ENCODE measurements at regions not wholly inside any gene's neighbourhood (a gene's known extent, or its start where the extent isn't known, plus 50 kb on each side); places are given as distances from the start of the nearest gene placed in this dataset.

DNA sequence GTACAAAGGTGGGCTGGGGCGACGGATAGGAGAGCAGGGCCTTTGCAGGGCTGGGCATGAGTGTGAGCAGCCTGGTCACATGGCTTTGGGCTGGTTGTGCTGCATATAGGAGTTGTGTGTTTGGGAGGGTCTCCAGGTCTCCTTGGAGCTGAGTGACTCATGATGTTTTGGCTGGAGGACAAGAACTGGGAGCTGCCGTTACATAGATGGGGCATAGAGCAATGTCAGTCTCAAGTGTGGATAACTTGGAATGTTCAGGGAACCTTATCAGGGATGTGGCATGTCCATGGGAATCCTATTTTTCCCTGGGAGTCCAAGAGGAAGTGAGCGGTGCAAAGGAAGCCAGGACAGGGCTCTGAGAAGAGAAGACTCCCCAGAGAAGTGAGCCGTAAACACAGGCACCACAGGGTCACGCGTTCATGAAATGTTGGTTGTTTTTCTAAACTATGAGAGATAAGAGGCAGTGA is 136.4 kb upstream of the KCNE2 start:
- no peak for DNase-seq (ENCODE audit: low read depth in 1 of 2, low spot score in 2 of 2)
- no peak overlapping the region for H3K56ac ChIP-seq (replicated peaks; ENCODE audit: insufficient read length, low read depth, low read length)
- TF ChIP-seq CBX8 (IDR thresholded peaks at IDR 0.05; ENCODE audit: borderline replicate concordance, low read depth, low read length) (no peak), SIN3A (conservative IDR thresholded peaks at IDR 0.05 in 1 of 2, IDR thresholded peaks at IDR 0.05 in 1 of 2; ENCODE audit: low read depth in 1 of 2, low read length in 2 of 2) (no peak), CEBPB (IDR thresholded peaks at IDR 0.05; ENCODE audit: low read depth, low read length) (no peak), BRCA1 (IDR thresholded peaks at IDR 0.05; ENCODE audit: low read depth, low read length) (no peak), HDAC6 (IDR thresholded peaks at IDR 0.05; ENCODE audit: low read depth, low read length) (no peak), ZNF274 (IDR thresholded peaks at IDR 0.05; ENCODE audit: borderline replicate concordance, extremely low read depth, low read length) (no peak), BCL11A (IDR thresholded peaks at IDR 0.05; ENCODE audit: low read depth in 2 of 2, low read length in 2 of 2) (no peak), EP300 (IDR thresholded peaks at IDR 0.05; ENCODE audit: borderline replicate concordance in 1 of 2, low read depth in 2 of 2, low read length in 2 of 2) (no peak), JUN (IDR thresholded peaks at IDR 0.05; ENCODE audit: low read depth, low read length) (no peak), KDM5A (IDR thresholded peaks at IDR 0.05; ENCODE audit: low read length) (no peak), CHD1 (IDR thresholded peaks at IDR 0.05; ENCODE audit: low read depth, low read length) (no peak), TEAD4 (IDR thresholded peaks at IDR 0.05; ENCODE audit: low read depth, low read length) (no peak), GTF2F1 (IDR thresholded peaks at IDR 0.05; ENCODE audit: borderline replicate concordance, low read depth, low read length) (no peak), RFX5 (IDR thresholded peaks at IDR 0.05; ENCODE audit: borderline replicate concordance, low read depth, low read length) (no peak), RNF2 (IDR thresholded peaks at IDR 0.05; ENCODE audit: borderline replicate concordance, low read depth, low read length, missing control alignments, poor library complexity, severe bottlenecking) (no peak)

More for the DNA sequence above, 136.4 kb upstream of the KCNE2 start:
- H3K9ac ChIP-seq (replicated peaks in 1 of 4; ENCODE audit: extremely low read depth in 1 of 4, low read depth in 3 of 4, low read length in 3 of 4): no peak overlapping the region
- H3K23ac ChIP-seq (ENCODE audit: insufficient read length): no peak overlapping the region
- H3K27me3 ChIP-seq (replicated peaks in 1 of 4; ENCODE audit: control insufficient read depth in 3 of 4, extremely low read depth in 1 of 4, insufficient read depth in 3 of 4, low read length in 3 of 4): no peaks in the 10 kb centered on the region
- ChIA-PET POLR2A (ENCODE audit: partially characterized antibody) (no interaction called here), CTCF (ENCODE audit: partially characterized antibody) (interaction anchor here (1.1 to 2.3 kb wide), 4 partner anchors 15 to 124 kb away, joined by 3 to 7 read pairs (median 3); no protein-coding TSS in a partner anchor)
- no peak overlapping the region for H2AFZ ChIP-seq (ENCODE audit: low read length)
- no peak overlapping the region for H2BK5ac ChIP-seq (ENCODE audit: low read depth, low read length)
- H2BK15ac ChIP-seq (ENCODE audit: low read length): no peak overlapping the region
- H3K23me2 ChIP-seq (ENCODE audit: low read depth, low read length): no peaks in the 10 kb centered on the region
- no peak overlapping the region for H3K27ac ChIP-seq (ENCODE audit: low read depth, low read length)
- no peak overlapping the region for H3K4me3 ChIP-seq (ENCODE audit: extremely low read depth in 1 of 4, insufficient read depth in 2 of 4, low read depth in 3 of 4, low read length in 4 of 4)
- no peak overlapping the region for H3K18ac ChIP-seq (ENCODE audit: extremely low read depth, low read length)
- no peak overlapping the region for H4K91ac ChIP-seq (replicated peaks; ENCODE audit: insufficient read length, low read length)
- no peaks in the 10 kb centered on the region for H3K79me2 ChIP-seq (ENCODE audit: control insufficient read depth in 1 of 2, insufficient read depth in 2 of 2, low read length in 2 of 2)
- H2BK12ac ChIP-seq (ENCODE audit: low read depth, low read length): no peak overlapping the region
- no peak overlapping the region for H4K8ac ChIP-seq (ENCODE audit: extremely low read depth, insufficient read depth, low read length)
- H3K9me3 ChIP-seq (ENCODE audit: insufficient read depth in 2 of 2, low read depth in 1 of 2, low read length in 1 of 2): no peaks in the 10 kb centered on the region; a peak in 1 of 4 replicates
- FAIRE-seq: no peak
- no peaks in the 10 kb centered on the region for H4K20me1 ChIP-seq (replicated peaks in 1 of 2; ENCODE audit: control insufficient read depth in 1 of 2, insufficient read depth in 2 of 2, low read length in 2 of 2)
- no peak overlapping the region for H3K14ac ChIP-seq (ENCODE audit: insufficient read length)
- no peak overlapping the region for H2BK120ac ChIP-seq (replicated peaks; ENCODE audit: low read depth, low read length)
- no peak overlapping the region for H4K5ac ChIP-seq (ENCODE audit: insufficient read length, low read depth, low read length)
- H2AK5ac ChIP-seq (ENCODE audit: low read depth, low read length): no peak overlapping the region
- H3K4me2 ChIP-seq (ENCODE audit: insufficient read depth in 1 of 2, low read depth in 2 of 2, low read length in 2 of 2): no peak overlapping the region
- H3K4me1 ChIP-seq (replicated peaks in 1 of 4; ENCODE audit: control insufficient read depth in 3 of 4, insufficient read depth in 4 of 4, low read length in 3 of 4): peaks cover 0 to 2% (median 0%) of the 10 kb centered on the region in 4 experiments; a peak in 2 of 7 replicates
- no peak overlapping the region for H2BK20ac ChIP-seq (ENCODE audit: low read length)
- H3K36me3 ChIP-seq (ENCODE audit: control insufficient read depth in 2 of 4, insufficient read depth in 4 of 4, low read length in 3 of 4): no peaks in the 10 kb centered on the region
- 93% methylated on average over 7 of the region's 7 CpGs; no CpG with 5 or more reads in 1 of the 2 experiments for WGBS, 2 experiments (ENCODE audit: extremely low coverage in 1 of 2, insufficient coverage in 1 of 2, insufficient read length in 1 of 2, insufficient replicate concordance in 2 of 2, low coverage in 1 of 2, low lambda C conversion rate in 2 of 2, missing lambda C conversion rate in 1 of 2)
- H3K79me1 ChIP-seq (ENCODE audit: low read depth, low read length): no peaks in the 10 kb centered on the region
- no peak overlapping the region for H3K4ac ChIP-seq (replicated peaks; ENCODE audit: insufficient read length, low read depth, low read length)

Measured in H1 (cell line).